CD4-positive, alpha-beta T cell treated with Interleukin-12 subunit alpha and Interleukin-12 subunit beta, for 1 hour (primary cell): ENCODE measurements at regions not wholly inside any gene's neighbourhood (a gene's known extent, or its start where the extent isn't known, plus 50 kb on each side); places are given as distances from the start of the nearest gene placed in this dataset.

Experiments used
- DNase-seq: peaks from one replicate; pipeline ENCODE4 v3.0.0-alpha.2; 2020

DNA sequence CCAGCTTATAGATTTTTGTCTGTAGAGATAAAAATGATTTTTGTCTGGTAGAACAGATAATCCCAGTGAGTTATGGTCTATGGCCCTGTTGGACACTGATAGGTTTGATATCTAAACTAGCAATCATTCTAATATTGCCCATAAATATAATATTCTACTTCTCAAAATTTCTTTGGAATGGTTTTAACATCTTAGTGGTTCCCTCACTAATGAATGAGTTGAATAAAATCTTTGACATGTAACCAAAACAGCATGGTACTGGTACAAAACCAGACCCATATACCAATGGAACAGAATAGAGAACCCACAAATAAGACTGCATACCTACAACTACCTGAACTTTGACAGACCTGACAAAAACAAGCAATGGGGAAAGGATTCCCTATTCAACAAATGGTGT is 219.7 kb downstream of the SEC61B start:
- no peak for DNase-seq

DNA sequence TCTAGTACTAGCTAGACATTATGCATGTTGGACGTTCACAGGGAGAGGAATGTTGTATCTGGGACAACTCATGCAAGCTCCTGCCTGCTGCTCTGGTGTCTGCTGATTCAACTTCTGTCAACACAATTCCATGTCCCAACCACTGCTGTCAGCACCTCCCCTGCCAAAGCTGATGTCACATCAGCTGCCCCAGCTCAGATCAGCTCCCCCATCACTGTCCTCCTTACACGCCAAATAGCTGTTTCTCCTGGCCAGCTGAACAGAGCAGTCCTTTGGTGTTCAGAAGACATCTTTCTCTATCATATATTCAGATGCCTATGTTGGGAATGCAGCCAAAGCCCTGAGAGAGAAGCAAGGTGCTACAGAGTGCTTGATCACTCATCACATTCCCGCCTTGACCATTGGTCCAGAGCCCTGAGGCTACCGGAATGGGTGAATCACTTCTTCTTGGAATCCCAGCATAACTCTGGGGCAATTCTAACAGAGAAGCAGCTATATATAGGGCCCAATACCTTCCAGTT is 223.3 kb downstream of the SEC61B start:
- no peak for DNase-seq

DNA sequence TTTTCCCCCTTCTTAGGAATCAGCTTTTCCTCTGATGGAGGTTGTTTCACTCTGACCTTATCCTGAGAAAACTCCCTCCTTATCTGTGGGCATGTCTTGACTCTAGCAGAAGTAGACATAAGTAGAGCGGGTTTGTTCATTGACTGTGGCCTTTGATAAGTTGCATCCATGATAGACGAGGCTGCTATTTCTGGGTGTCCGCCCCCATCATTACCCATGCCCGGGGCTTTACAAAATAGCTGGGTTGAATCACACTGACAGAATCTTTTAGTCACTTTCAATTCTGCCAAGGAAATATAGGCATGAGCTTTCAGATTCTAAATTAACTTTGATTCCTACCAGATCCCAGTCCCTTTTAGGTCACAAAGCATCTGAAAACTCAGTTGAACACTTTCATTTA is 223.8 kb downstream of the SEC61B start:
- no peak for DNase-seq

DNA sequence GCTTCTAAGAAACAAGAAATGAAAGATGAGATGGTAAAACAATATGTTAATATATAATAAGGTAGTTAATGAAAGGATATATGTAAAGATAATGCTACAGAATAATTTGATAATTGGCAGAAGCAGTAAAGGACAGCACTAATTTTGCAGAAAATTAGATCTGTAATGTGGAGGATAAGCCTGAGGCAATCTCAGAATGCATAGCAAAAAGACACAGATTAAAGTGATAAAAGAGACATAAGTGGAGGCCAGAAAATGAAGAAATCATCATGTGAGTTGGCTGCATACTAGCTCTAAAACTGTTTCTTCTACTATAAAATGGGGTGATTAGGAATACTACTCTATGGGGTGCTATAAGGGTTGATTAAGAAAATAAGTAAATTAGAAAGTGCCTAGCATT is 225.9 kb downstream of the SEC61B start:
- DNase-seq, result no peak

DNA sequence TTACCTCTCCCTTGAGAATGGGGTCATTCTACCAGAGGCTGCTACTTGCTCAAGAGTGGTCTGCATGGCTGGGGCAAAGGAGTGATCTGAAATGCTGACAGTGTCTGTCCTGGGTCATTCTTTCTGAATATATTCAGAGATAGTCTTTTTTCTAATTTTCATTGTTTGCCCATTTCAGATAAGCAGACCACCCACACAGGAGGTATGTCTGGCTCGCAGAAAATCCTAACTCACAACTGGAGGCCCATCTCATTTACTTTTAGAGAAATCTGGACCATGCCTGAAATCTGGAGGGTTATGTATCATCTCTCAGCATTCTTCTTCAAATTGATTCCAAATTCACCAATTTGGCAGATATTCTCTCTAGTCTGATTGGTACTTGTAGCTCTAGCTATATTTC is 227.6 kb downstream of the SEC61B start:
- DNase-seq, result no peak

DNA sequence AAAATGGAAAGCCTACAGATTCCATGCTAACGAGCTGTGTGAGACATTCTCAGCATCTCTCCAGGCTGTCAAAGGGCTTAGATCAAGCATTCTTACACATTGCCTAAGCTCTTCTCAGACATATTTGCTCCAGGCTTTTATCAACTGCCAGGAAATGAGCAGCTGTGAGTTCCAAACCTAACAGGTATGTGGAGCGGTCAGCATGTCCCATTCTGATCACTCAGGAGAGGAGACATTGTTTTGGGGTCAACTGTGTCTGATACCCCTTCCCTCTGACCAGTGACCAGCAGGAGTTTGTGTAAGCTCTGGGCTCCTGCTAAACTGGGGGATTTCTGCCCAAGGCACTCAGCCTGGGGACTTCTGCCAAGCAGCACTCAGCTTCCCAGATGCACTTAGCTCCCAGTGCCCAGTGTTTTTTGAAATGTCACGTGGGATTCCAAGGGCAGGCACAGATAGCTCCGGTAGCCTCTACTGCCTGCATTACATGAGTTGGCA is 229.1 kb downstream of the SEC61B start:
- no peak for DNase-seq

DNA sequence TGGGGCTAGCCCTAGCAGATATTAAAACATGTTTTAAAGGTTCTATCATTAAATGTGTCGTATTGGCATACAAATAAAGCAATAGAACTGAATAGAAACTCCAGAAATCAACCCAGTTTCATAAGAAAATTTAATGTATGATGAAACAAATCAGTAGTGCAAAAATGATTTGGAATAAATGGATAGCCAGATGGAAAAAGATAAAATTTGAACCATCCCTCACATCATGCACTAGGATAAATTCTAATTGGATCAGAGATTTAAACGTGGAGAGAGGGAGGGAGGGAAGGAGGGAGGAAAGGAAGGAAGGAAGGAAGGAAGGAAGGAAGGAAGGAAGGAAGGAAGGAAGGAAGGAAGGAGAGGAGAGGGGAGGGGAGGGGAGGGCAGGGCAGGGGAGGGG is 235.3 kb downstream of the SEC61B start:
- DNase-seq, result no peak

DNA sequence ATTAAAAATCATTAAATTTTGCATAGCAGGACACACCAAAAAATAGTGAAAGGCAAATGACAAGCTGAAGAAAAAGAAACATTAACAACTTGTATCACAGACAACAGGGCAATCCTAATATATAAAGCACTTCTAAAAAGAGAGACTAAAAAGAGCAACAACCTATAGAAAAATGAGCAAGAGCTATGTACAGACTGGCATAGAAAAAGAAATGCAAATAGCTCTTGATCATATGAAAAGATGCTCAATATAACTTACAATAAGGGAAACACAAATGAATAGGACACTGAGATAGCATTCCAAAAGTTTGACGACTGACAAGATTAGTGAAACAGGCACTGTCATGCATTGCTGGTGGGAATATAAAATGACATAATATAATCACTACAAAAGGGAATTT is 235.9 kb downstream of the SEC61B start:
- DNase-seq, result no peak

DNA sequence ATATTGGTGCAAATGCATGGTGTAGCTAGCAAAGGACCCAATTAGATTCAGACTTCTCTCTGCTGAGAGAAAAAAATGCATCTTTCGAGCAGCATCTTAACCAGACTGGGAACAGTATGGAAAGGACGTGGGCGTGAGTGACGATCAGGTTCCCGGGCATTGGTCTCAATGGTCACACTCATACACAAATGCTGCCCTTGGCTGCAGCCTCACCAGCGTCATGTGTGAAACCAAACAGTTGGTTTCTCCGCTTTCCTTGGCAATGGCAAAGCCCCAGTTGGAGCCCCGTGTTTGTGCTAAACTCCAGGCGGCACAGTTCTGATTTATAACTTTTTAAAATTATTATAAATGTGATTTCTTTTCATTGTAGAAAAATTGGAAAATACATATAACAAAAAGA is 237.8 kb downstream of the SEC61B start:
- DNase-seq, result no peak

DNA sequence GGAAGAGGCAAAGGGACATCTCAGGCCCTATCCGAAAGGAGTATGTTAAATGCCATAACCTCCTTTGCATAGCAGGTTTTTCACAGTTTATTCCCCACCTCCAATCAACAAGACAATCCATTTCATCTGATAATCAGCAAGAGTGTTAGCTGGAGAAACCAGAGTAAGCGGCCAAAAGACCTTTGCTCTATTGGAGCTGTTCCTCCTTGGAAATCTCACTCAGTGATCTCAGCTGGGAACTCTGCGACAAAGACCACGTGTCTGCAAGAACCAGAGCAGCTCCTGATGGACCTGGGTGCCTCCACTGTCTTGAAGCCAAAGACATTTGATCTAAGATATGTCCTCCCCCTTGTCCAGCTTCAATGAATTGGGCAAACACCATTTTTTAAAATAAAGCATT is 241.0 kb downstream of the SEC61B start:
- no peak for DNase-seq

DNA sequence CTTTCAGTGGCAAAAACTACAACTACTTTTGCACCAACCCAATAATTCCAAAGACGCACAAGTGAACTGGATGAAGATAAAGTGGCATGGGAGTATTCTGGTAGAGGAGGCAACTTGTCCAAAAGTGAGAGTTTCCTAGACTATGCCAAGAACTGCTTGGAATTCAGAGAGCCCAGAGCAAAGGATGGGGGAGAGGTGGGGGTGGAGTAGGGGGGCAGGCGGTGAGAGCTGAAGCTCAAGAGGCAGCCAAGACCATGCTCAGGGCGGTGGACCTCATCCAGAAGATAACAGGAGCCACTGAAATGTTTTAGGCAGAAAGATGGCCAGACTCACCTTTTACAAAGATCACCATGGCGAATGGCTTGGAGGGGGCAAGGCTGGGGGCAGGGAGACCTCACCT is 242.5 kb downstream of the SEC61B start:
- DNase-seq, result no peak

DNA sequence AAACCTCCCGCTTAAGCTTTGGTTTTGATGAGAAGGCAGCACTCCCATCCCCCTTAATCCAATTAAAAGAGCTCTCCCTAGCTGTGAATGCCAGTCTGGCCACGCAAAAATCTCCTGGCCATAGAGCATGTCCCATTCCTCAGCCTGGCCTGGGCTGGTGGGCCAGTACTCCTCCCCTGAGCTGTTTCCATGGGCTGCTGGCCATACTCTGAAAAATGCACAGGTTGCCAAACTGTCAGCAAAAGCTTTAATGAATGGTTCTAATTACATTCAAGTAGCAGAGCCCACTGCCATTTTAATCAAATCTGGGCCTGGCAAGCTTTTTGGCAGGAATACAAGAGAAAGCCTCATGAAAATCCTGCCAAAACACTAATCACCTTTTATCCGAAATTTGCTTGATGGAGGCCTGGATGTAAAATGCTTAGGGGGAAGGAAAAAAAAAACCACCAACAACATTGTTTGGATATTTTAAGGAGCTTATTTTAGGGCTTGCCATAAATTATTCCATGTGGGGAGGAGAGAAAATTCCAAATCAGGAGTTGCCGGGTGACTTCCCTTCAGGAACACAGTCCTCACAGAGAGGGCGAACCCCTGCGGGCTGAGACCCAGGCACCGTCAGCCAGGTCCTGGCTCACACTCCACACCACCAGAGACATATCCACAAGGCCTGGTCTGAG is 243.3 kb downstream of the SEC61B start:
- no peak for DNase-seq

DNA sequence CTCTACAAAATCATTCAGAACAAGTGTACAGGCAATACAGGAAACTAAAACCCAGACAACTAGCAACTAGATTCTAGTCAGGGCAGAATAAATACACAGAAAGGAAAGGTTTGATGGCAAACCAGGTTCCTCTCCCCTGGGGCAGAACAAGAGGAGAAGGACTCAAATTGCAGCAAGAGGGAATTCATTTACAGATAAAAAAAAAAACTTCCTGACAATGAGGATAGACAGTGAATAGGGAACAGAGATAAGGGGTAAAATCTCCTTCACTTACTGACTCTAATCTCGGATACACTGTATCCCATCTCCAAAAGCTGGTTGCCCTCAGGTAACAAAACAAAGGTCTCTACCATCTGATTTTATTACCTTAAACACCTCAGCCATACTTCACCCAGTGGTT is 244.0 kb downstream of the SEC61B start:
- DNase-seq, result no peak

DNA sequence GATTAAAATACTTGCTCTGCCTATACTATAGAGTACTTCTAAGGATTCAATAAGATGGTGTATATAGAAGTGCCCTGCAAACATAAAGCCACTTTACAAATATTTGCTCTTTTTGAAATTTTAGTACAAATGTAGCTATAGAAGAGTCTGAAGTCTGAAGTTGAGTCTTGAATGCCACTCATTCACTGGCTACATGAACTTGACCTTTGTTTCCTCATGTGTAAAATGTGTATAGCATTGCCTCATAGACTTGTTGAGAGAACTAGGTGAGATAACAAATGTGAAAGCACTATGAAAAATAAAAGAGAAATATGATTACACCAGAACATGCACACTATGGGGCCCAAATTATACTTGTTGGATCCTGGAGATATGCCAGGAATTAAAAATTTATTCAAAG is 244.7 kb downstream of the SEC61B start:
- DNase-seq, result no peak

DNA sequence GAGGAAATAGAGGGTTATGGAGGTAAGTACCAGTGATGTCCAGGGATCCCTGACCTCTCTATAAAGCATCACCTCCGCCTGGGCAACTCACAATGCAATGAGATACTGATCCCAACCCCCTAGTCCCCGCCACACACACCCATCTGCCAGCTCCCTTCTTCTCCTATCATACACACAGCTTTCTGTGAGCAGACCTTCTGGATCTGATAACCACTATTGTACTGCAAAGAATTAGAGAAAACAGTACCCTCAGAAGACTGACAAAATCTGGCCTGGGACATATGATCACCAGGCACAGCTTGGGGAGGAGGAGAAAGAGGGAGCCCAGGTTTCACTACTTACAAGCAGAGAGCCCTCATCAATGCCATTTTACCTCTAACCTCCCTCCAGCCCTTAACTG is 249.0 kb downstream of the SEC61B start:
- DNase-seq, result no peak

DNA sequence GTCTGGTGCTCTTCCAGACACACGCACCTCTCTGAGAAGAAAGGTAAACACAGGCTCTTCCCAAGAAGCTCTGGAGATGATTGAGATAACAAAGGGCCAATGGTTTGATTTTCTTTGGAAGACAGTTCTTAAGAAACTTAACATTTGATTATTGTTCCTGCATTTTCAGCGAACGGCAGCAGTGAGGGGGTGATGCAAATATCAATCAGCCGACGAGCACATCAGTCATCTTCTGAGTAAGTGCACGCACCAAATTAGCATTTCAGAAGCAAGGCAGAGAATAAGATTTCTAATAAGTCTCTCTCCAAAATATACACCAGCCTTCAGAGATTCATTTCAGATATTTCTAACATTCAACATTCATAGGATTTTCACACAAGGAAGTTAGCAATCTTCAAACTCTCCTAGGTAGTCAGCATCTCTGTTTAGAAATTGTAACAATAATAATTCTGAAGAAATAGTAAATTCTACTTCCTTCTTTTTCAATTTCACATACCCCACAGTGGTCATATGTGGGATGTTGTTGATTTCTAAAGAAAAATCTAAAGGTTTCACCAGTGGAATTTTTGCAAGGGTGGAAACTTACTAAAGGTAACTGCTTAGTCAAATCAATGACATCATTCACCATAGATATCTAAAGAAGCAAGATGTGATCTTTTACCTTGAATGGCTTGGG is 250.3 kb downstream of the SEC61B start:
- DNase-seq, result no peak

DNA sequence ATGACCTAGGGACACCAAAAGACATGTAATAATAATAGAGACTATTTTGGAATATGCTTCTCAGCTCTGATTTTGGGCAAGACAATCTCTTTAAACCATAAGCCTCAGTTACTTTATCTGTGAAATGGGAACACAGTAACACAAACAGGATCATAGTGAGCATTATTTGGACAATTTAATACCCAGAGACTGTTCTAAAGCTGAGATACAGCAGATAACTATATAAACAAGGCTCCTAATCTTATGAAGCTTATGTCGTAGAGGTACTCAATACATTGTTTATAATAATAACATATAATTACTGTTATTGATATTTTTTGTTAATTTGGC is 250.8 kb downstream of the SEC61B start:
- DNase-seq, result no peak

DNA sequence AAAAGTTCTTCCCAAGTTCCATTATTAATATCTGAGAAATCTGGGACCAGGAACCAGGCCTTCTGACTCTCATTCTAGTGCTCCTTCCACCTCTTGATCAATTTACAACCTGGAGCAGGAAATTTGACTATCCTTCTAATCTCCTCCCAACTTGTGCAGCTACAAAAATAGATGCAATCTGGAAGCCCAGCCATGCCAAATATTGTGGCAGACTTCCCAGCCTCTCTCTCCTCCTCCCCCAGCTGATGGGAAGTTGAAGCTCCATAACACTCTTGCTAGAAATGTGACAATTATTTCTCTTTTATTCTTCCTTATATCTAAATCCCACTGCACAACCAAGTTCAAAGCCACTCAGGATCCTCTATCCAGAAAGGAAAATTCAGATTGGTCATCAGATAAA is 252.1 kb downstream of the SEC61B start:
- DNase-seq, result no peak

DNA sequence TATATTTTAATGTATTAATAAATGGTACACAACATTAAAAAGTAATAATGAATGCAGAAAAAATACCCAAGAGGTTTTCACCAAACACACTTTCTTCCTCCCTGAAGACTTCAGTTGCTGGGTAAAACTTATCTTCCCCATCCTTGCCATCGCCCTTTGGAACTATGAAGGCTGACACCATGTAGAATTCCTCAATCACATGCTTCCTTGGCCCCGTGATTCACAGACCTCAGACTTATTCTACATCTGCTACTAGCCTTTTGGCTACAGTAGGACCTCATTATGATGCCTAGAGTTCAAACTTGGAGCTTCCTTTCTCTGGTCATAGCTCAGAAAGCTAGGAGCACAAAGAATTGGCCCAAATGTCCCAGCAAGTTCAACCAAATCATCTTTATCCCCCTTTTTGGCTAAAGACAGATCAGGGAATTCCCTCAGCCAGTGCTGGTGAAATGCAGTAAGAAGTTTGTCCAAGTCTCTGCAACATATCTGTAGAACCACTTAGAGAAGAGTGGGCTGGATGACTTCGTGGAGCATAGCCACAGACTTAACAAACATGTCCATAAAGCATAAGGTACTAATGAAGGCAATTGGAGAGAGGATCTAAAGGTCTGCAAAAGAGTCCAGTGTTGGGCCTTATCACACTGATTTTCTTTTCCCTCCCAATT is 253.5 kb downstream of the SEC61B start:
- no peak for DNase-seq

DNA sequence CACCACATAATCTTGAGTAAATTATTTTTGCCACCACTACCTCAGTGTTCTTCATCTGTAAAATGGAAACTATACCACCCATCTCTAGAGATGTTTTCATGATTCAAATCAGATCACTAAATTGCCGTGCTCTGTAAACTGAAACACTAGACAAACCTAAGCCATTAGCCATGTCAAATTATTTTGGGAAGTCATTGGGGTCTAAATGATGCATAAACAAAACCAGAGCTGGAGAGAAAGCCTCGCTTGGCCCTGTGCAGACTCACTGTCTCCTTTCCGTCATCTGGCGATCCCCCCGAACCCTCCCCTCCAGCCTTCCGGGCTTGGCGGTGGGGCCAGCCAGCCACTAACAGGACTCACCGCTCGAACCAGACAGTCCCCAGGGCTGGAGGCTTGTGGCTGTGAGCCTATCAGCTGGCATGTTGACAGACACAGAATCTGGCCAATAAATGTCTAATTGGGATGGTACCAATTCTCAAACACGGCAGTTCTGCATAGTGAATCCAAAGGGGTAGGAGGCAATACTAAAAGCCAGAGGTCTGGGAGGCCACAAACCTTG is 256.5 kb downstream of the SEC61B start:
- DNase-seq, result no peak

DNA sequence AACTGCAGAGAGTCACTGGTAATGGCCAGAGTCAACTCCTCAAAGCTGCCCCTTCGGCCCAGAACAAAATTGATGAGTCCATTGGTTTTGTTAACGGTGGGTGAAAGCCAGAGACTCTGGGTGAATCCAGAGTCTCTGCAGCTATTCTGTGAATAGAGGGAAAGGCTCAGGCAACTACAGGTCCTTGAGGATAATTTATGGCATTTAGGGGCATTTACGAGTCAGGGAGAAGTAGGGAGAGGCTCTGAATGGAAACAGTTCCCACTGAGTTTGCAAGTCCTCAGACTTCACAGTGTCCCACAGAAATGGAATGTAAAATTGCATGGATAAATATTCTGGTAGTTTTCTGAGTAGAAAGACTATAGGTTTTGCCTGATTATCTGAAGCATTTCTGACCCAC is 257.8 kb downstream of the SEC61B start:
- DNase-seq, result no peak

DNA sequence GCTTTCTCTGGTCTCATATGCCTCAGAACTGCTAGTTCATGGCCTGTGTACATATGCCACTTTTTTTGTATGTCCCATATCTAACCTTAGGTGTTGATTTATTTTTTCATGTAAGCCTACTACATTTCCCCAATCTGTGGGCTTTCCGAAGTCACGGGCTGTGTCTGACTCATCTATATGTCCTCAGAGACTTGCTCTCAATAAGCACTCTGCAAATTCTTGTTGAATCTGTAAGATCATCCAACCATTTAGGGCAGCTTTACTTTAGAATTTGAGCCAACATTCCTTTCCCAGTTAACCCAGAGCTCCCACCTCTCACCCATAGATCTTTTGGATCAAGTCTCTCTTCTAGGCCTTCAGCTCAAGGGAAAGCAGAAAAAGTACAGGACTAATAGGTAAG is 263.4 kb downstream of the SEC61B start:
- no peak for DNase-seq

DNA sequence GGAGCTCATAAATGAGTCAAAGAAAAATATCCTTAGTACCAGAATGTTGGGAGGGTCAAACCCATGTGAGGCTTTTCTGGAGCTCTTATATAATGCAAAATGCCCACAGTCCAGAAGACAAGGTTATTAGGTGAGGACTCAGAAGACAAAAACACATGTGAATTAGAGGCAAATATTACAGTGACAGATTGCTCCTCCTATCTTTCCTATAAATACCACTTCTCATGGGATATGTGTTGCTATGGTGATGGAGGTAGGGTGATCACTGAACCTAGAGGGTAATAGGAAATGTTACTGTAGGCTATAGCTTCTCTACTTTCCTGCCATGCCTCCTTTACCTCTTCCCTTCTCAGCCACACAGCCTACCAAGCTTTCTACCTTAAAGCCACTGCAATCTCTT is 264.6 kb downstream of the SEC61B start:
- no peak for DNase-seq
